ENCODE measurements at regions not wholly inside any gene's neighbourhood (a gene's known extent, or its start where the extent isn't known, plus 50 kb on each side); places are given as distances from the start of the nearest gene placed in this dataset.
"Not testable (repeated sequence)": the region's sequence is repeated elsewhere in the genome, so short reads cannot be mapped to it uniquely, and the experiment has no call there.

GRCh38 chr4:31461421-31461820 lies 741.3 kb downstream of the PCDH7 start:
- H3K27me3 ChIP-seq: no peaks in the 10 kb centered on the region
- no peaks in the 10 kb centered on the region for H3K36me3 ChIP-seq
- H3K9me3 ChIP-seq (replicated peaks): peaks cover 7% of the 10 kb centered on the region
- peak; percentile 17 for DNase-seq
- H3K4me3 ChIP-seq: no peak overlapping the region
- no peaks in the 10 kb centered on the region; the same call in 1 of the 2 replicates for H3K4me1 ChIP-seq
- no peak overlapping the region for H3K27ac ChIP-seq

- peaks cover 7% of the 10 kb centered on the region for H3K9me3 ChIP-seq (replicated peaks)
- no peaks in the 10 kb centered on the region for H3K4me1 ChIP-seq
- peak in 1 of 2 experiments; percentile 25 for DNase-seq
- H3K4me3 ChIP-seq: no peak overlapping the region
- H3K36me3 ChIP-seq: no peaks in the 10 kb centered on the region
- no peaks in the 10 kb centered on the region for H3K27me3 ChIP-seq
- H3K27ac ChIP-seq: no peak overlapping the region
Measured at GRCh38 chr4:31467781-31468180, 747.6 kb downstream of the PCDH7 start.

- no peaks in the 10 kb centered on the region for H3K4me1 ChIP-seq
- H3K4me3 ChIP-seq: no peak overlapping the region
- H3K27me3 ChIP-seq: no peaks in the 10 kb centered on the region
- H3K9me3 ChIP-seq (replicated peaks): no peaks in the 10 kb centered on the region
- DNase-seq: no peak
- no peak overlapping the region for H3K27ac ChIP-seq
- no peaks in the 10 kb centered on the region for H3K36me3 ChIP-seq
Measured at GRCh38 chr4:31474221-31474620, 754.1 kb downstream of the PCDH7 start.

GRCh38 chr4:31482691-31483090 lies 762.5 kb downstream of the PCDH7 start:
- peak in 1 of 2 experiments; percentile 22 for DNase-seq
- H3K36me3 ChIP-seq: no peaks in the 10 kb centered on the region
- peaks cover 5% of the 10 kb centered on the region; the same call in 1 of the 2 replicates for H3K4me1 ChIP-seq
- H3K9me3 ChIP-seq (replicated peaks): no peaks in the 10 kb centered on the region
- no peaks in the 10 kb centered on the region for H3K27me3 ChIP-seq
- H3K27ac ChIP-seq: no peak overlapping the region
- no peak overlapping the region for H3K4me3 ChIP-seq

- not testable (repeated sequence) for H3K9me3 ChIP-seq (replicated peaks); H3K27me3 ChIP-seq; DNase-seq; H3K4me3 ChIP-seq; H3K27ac ChIP-seq; H3K36me3 ChIP-seq
- peaks cover 28% of the 10 kb centered on the region for H3K4me1 ChIP-seq
Measured at GRCh38 chr4:31499216-31499615, 779.0 kb downstream of the PCDH7 start.

- H3K27ac ChIP-seq: no peak overlapping the region
- H3K27me3 ChIP-seq: no peaks in the 10 kb centered on the region
- DNase-seq: no peak
- H3K9me3 ChIP-seq (replicated peaks): no peaks in the 10 kb centered on the region
- no peaks in the 10 kb centered on the region for H3K36me3 ChIP-seq
- H3K4me1 ChIP-seq: no peaks in the 10 kb centered on the region
- no peak overlapping the region for H3K4me3 ChIP-seq
Measured at GRCh38 chr4:31516520-31516919, 796.4 kb downstream of the PCDH7 start.

- Histone ChIP-seq H3K36me3 (no peaks in the 10 kb centered on the region), H3K4me1 (no peaks in the 10 kb centered on the region), H3K9me3 (replicated peaks) (no peaks in the 10 kb centered on the region; the same call in 1 of the 2 replicates), H3K27me3 (no peaks in the 10 kb centered on the region), H3K4me3 (no peak overlapping the region), H3K27ac (no peak overlapping the region)
- DNase-seq: no peak
Measured at GRCh38 chr4:31518796-31519250, 798.7 kb downstream of the PCDH7 start.

- Histone ChIP-seq H3K4me3 (no peak overlapping the region), H3K27ac (no peak overlapping the region), H3K27me3 (no peaks in the 10 kb centered on the region), H3K4me1 (no peaks in the 10 kb centered on the region), H3K9me3 (replicated peaks) (no peaks in the 10 kb centered on the region), H3K36me3 (no peaks in the 10 kb centered on the region)
- DNase-seq: no peak
Measured at GRCh38 chr4:31530555-31530954, 810.4 kb downstream of the PCDH7 start.

GRCh38 chr4:31538877-31539276 lies 818.7 kb downstream of the PCDH7 start:
- no peaks in the 10 kb centered on the region for H3K9me3 ChIP-seq (replicated peaks)
- H3K27ac ChIP-seq: no peak overlapping the region
- H3K27me3 ChIP-seq: no peaks in the 10 kb centered on the region
- H3K4me1 ChIP-seq: no peaks in the 10 kb centered on the region
- DNase-seq: no peak
- H3K4me3 ChIP-seq: no peak overlapping the region
- no peaks in the 10 kb centered on the region for H3K36me3 ChIP-seq

- Histone ChIP-seq H3K4me3 (no peak overlapping the region), H3K36me3 (no peaks in the 10 kb centered on the region), H3K9me3 (replicated peaks) (no peaks in the 10 kb centered on the region), H3K4me1 (no peaks in the 10 kb centered on the region), H3K27ac (no peak overlapping the region), H3K27me3 (no peaks in the 10 kb centered on the region)
- no peak for DNase-seq
Measured at GRCh38 chr4:31539284-31540069, 819.3 kb downstream of the PCDH7 start.

- peaks cover 5% of the 10 kb centered on the region; the same call in 1 of the 2 replicates for H3K9me3 ChIP-seq (replicated peaks)
- no peak for DNase-seq
- H3K4me1 ChIP-seq: no peaks in the 10 kb centered on the region
- H3K36me3 ChIP-seq: no peaks in the 10 kb centered on the region
- no peak overlapping the region for H3K4me3 ChIP-seq
- H3K27ac ChIP-seq: no peak overlapping the region
- H3K27me3 ChIP-seq: no peaks in the 10 kb centered on the region
Measured at GRCh38 chr4:31545330-31545729, 825.2 kb downstream of the PCDH7 start.

GRCh38 chr4:31545755-31546154 lies 825.6 kb downstream of the PCDH7 start:
- Histone ChIP-seq H3K36me3 (no peaks in the 10 kb centered on the region), H3K4me3 (no peak overlapping the region), H3K27ac (no peak overlapping the region), H3K9me3 (replicated peaks) (peaks cover 5% of the 10 kb centered on the region; the same call in 1 of the 2 replicates), H3K4me1 (no peaks in the 10 kb centered on the region), H3K27me3 (no peaks in the 10 kb centered on the region)
- DNase-seq: no peak

- DNase-seq: no peak
- H3K27me3 ChIP-seq: no peaks in the 10 kb centered on the region
- H3K36me3 ChIP-seq: no peaks in the 10 kb centered on the region
- H3K4me1 ChIP-seq: no peaks in the 10 kb centered on the region; the same call in 1 of the 2 replicates
- H3K27ac ChIP-seq: no peak overlapping the region
- H3K9me3 ChIP-seq (replicated peaks): peaks cover 5% of the 10 kb centered on the region; the same call in 1 of the 2 replicates
- no peak overlapping the region for H3K4me3 ChIP-seq
Measured at GRCh38 chr4:31548021-31548420, 827.9 kb downstream of the PCDH7 start.

- no peak for DNase-seq
- H3K9me3 ChIP-seq (replicated peaks): peaks cover 5% of the 10 kb centered on the region; the same call in 1 of the 2 replicates
- H3K27me3 ChIP-seq: no peaks in the 10 kb centered on the region
- H3K36me3 ChIP-seq: no peaks in the 10 kb centered on the region
- no peaks in the 10 kb centered on the region; the same call in 1 of the 2 replicates for H3K4me1 ChIP-seq
- no peak overlapping the region for H3K4me3 ChIP-seq
- H3K27ac ChIP-seq: no peak overlapping the region
Measured at GRCh38 chr4:31548823-31549222, 828.7 kb downstream of the PCDH7 start.

GRCh38 chr4:31549256-31549655 lies 829.1 kb downstream of the PCDH7 start:
- H3K27me3 ChIP-seq: no peaks in the 10 kb centered on the region
- no peaks in the 10 kb centered on the region for H3K36me3 ChIP-seq
- no peak overlapping the region for H3K4me3 ChIP-seq
- no peaks in the 10 kb centered on the region; the same call in 1 of the 2 replicates for H3K4me1 ChIP-seq
- no peak overlapping the region for H3K27ac ChIP-seq
- DNase-seq: no peak
- peaks cover 5% of the 10 kb centered on the region; the same call in 1 of the 2 replicates for H3K9me3 ChIP-seq (replicated peaks)
